GM21367 (cell line): ENCODE measurements at regions not wholly inside any gene's neighbourhood (a gene's known extent, or its start where the extent isn't known, plus 50 kb on each side); places are given as distances from the start of the nearest gene placed in this dataset.

Source experiments
- ATAC-seq: cut with Tn5 transposase; IDR thresholded peaks from one replicate; pipeline ENCODE4 v1.9.1; 2021; ENCODE audit not compliant: unreplicated experiment

DNA sequence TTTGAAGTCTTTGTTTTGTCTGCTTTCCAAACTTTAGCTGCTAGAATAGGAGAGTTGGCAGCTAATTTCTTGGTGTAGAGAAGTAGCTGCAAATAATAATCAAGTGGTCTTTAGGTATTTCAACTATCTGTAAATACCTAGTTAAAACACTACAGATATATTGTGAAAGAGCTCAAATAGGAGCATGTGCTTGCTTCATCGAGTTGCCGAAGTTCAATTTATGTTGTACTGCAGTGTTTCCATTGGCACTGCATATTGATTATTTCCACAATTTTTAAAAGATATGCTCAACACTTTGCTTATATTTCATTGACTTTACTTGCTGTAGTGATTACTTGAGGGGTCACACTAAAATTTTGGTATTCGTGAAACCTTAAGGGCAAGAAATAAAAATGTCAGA lies 131.6 kb upstream of the BMP4 start:
- ATAC-seq: no peak

DNA sequence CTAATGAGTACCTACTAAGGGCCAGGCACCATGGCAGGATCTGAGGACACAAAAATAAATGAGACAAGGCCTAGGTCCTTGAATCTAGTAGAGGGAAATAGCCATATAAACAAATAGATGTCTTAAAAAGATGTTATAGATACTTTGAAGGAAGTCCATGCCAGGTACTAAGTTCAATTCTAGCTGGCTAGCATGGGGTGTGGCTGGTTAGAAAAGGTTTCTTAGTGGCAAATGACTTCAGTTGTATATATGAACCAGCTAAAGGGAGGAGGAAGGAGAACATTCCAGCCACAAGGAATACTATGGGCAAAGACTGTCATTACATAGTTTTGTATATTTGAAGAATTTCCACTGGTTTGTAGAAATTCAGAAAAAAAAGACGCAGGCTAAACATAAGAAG lies 133.6 kb upstream of the BMP4 start:
- ATAC-seq: no peak

DNA sequence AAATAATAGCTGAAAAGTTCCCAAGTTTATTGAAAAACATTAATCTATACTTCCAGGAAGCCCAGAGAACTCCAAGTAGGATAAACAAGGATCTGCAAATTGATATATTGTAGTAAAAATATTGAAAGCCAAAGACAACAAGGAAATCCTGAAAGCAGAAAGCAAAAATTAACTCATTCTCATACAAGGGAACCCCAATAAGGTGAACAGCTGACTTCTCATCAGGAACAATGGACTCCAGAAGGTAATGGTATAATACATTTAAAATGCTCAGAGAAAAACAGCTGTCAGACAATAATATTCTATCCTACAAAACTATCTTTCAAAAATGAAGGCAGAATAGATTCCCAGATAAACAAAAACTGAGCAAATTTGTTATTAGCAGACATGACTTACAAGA lies 138.1 kb upstream of the BMP4 start:
- ATAC-seq: no peak

DNA sequence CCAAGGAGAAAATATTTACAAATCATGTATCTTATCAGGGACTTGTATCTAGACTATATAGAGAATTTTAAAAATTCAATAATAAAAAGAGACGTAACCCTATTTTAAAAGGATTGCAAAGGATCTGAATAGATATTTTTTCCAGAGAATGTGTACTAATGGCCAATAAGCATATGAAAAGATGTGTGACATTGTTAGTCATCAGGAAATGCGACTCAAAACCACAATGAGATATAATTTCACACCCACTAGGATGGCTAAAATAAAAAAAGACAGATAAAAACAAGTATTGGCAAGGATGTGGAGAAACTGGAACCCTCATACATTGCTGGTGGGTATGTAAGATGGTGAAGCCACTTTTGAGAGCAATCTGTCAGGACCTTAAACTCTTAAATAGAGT lies 141.9 kb upstream of the BMP4 start:
- no peak for ATAC-seq

DNA sequence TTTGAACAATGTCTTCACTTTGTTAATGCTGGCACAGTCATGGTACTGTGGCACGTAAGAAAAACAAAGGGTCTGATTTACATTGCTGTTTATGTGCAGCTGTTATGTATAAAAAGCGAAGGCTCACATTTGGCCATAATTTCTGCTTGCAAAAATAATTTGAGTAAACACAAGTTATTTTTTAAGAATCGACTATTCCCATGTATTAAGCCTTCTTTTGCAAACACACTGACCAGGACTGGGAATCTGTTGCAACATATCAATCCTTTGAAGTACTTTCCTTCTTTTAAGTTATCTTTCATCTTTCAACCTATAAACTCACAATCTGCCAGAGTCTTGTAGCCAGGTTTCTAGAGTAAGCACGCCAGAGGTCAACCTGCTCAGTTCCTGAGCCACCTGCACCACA lies 145.4 kb upstream of the BMP4 start:
- no peak for ATAC-seq

DNA sequence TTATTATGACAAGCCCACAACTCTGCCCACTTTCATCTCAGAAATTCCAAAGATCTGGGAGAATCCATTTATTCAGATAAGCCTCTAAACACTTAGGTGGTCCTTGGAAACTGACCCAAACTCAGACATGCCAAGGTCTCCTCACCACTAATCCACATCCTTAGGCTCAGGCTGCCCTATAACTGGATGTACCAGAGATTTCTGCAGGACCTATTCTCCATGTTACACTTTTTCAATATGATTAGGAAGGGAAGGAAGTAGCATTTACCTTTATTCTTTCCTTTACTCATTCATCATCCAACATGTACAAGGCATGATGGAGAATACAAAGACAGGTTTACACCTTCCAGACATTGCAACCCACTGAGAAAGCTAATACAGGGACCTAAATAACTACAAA lies 145.9 kb upstream of the BMP4 start:
- no peak for ATAC-seq

DNA sequence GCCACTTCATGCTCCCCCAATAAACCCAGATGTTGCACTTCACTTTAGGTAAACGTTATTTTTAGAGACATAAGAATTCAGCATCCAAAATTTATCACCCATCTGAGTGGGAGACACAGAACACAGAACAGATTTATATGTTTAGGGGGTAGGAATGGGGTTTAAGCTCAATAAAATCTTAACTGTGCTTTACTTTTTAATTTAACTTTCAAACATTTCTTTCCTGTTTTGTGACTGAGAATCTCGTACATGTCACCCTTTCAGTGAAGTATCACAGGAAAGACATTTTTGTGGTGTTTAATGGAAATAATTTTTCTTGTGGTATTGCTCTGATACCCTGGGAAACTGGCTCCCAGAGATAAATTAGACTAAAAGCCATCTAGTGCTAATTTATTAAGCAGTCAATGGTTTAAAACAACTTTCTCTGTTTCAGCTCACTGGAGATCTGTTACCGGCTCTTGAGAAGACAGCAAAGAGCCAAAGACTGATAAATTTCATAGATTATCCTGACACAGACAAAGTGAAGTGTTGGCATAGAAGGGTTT lies 148.0 kb upstream of the BMP4 start:
- ATAC-seq: no peak

DNA sequence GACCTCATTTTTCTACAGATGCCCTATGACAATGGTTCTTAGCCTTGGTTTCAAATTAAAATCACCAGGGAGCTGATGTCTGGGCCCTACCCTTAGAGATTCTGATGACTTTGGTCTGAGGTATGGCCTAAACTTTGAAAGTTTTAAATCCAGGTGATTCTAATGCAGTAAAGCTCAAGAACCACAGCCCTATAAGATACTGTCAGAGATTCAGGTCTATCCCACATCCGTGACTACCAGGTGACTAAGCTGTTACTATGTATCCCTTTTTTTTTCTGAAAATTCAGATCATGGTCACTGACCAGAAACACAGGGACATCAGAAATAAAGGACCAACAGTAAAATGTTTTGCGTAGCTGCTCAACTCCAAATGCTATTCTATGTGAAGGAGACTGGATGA lies 148.8 kb upstream of the BMP4 start:
- ATAC-seq: no peak

DNA sequence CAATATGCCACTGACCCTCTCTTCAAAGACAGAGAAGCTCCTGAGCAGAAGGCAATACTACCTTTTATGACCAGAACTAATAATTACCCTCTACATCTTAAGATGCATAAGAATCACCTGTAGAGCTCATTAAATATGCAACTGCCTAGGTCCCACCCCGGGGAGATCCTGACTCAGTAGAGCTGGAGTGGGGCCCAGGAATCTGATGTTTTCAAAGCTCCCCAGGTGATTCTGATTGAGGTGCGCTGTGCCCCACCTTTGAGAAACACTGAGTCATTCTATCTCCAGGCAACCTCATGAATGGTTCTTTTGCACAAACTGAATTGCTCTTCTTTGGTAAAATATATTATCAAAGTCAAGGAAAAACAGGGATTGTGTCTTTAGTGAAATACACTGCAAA lies 149.3 kb upstream of the BMP4 start:
- ATAC-seq: no peak

DNA sequence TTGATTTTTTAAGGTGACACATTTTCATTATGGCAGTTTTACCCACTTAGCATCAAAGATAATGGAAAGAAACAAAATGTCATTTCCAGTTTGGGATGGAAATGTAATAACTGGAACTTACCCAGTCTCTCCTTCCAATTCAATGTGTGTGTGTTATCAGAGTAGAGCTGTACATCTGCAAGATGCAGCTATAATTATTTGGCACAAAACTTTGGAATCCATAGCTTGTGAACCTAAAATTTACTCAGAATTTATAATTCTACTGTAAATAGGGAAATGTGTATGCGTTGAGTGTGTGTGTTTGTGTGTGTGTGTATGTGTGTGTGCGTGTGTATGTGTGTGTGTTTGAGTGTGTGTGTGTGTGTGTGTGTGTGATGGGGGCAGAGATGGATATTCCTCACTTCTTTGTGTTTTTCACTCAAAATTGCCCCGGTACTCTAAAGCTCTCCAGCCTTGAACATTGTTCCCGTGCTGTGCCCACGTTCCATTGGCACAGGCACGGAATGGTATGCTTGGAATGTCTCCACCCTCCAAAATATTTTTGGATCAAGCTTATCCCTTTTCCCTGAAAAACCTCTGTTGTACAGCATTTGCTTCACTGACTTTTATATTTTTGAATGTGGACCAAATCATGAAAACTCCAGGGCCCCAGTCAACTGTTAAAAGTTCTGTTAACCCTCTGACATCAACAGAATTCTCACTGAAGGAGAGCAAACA lies 150.2 kb upstream of the BMP4 start:
- no peak for ATAC-seq

DNA sequence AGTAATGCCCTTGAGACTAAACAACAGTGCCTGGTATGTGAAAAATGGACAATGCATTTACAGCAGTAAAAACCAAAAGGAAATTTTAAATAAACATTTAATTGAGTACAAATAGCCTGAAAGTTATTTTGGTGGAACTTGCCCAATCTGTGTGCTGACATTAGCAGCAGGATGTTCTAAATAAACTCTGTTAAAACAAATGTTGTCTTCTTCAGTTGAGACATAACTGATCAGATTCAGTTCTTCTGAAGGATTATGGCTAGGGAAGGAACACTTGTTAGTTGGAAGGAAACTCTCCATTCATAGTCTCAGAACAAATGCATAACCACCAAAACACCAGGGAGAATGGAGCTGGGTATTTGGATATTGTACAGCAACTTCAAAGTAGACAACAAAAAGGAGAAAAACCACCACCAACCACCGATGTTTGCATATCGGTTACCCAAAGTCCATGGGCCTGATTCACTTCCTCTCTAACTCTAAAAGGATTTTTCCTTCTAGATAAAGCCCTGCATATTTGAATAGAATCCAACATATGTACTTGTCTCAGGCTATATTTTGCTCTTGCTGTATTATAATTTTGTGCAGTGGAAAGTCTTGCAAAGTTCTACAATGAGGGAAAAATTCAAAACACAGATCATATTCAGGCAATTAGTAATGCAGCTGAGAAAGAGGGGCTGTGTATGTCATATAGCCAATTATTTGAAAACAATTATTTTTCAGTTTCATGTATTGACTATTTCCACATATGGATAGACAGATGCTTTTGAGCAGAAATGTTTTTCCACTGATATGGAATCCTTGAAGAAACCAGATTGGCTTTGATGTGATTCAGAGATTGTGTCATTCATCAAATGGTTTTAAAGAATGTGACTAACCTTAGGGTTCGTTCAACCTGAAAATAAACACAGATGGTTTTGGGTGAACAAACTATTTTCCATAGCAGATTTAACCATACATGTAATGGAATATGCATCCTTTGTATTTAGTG lies 152.2 kb upstream of the BMP4 start:
- no peak for ATAC-seq

DNA sequence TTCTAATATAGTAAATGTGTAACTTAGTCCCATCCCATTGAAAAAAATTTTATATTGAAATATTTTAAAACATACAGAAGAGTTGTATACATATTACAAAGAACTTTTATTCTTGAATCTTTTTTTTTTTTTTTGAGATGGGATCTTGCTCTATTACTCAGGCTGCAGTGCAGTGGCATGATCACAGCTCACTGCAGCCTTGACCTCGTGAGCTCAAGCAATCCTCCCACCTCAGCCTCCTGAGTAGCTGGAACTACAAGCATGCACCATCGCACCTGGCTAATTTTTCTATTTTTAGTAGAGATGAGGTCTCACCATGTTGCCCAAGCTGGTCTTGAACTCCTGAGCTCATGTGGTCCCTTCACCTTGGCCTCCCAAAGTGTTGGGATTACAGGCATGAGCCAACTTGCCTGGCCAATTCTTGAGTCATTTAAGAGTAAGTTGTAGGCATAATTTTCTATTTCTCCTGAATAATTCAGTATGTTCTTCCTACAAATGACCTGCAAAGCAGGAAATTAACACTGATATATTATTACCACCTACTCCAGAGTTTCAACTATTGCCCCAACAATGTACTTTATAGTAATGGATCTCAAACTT lies 153.0 kb upstream of the BMP4 start:
- no peak for ATAC-seq

DNA sequence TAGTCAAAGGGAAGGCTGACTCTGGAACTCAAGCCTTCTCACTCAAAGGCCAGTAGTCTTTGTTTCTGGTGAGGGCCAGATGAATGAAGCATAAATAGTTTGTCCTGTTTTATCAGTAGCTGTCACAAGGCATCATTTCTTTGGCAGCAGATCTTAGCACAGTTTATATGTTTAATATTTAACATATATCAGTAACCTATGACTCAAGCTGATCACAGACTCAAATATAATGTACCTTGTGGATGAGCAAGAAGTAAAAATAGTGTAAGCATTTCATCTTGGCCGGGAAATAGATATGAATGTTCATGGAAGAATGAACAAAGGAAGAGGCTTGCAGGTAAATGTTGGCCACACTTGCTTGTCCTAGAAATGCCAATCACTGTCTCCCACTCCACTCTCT lies 158.3 kb upstream of the BMP4 start:
- no peak for ATAC-seq

DNA sequence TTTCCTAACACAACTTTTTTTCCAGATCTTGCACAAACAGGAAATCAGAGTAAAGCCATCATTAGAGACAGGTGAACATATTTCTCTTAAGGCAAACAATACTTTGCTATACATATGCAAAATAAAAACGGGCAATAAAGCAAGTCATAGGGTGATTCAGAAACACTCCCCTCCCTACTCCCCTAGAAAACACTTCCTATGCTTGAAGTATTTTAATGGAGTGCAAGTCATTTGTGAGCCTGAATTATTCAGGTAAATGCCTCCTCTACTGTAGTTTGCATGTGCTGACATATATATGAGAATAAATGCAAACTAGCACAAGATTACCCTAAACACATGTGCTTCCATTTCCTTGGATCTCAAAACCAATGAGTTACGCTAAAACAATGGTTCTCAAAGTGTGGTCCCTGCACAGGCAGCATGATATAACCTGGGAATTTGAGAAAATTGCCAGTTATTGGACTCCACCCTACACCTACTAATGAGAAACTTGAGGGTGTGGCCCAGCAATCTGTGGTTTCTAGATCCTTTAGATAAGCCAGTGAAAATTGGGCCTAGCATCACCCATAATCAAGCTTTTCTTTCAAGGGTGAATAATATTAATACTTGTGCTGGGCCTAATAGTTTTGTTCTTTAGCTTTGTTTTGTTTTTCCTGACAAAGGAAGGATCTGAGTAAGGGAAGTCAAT lies 159.7 kb upstream of the BMP4 start:
- ATAC-seq: no peak

DNA sequence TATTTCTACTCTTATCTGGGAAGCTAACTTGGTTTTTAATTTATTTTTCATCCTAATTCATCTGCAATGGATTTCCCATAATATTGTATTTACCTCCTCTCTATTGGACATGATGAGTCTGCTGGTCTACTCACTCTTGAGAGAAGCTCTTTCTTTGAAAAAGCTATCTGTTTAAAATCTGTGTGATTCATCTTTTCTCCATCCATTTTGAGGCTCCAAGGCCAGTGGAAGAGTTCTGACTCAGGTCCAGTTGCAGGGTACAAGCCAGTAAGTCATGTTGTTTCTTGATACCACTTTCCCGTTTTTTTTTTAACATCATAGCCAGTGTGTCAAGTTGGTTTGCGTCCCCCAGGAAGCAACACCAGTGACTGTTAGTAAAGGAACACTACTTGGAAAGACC lies 160.3 kb upstream of the BMP4 start:
- no peak for ATAC-seq

DNA sequence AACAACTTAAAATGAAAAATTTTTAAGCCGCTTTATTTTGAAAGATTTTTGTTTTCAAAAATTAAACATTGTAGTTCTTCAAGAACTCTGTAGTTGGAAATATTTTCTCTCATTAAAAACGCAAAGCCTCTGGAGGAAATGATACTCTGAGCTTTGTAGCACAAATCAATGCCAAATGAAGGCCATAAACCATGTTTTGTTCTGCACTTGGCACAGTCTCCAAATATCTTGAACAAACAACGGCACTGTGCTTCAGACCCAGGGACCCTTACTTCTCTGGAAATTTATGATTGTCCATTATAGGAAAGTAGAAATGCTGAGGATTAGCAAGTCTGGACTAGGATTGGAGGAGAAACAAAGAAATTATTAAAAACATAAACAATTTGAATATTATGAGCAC lies 160.8 kb upstream of the BMP4 start:
- no peak for ATAC-seq

DNA sequence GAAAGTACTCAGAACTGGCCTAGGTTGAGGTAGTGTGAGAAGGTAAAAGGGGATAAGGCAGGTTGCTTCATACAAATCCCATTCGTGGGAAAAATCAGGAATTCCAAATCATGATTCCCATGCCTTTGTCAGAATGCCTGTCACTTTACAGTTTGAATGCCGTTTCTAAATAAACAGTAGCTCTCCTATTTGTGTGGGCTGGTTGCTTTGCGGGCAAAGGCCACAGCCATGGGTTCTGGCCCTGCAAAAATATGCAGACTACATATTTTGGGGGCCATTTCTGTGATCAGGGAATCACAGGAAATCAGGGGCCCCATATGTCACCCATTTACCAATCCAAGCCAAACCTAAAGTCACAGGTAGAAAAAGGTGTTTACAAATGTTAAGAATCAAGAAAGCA lies 161.3 kb upstream of the BMP4 start:
- ATAC-seq: no peak

DNA sequence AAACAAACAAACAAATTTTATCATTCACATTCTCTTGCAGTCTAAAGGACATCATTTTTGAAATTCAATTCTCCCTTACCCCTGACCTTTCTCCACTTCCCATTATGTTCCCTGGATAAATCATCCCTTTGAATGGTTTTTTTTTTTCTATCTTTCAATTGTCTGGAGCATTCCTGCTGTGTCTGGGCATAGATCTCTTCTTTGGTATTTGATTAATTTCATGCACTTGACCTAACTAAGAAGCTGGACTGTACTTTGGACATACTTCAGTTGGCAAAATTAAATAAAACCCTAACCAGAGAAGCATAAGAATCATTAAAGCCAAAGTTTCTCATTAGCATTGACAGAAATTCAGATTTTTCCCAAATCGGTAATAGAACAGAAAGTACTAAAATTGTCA lies 163.6 kb upstream of the BMP4 start:
- ATAC-seq: no peak

DNA sequence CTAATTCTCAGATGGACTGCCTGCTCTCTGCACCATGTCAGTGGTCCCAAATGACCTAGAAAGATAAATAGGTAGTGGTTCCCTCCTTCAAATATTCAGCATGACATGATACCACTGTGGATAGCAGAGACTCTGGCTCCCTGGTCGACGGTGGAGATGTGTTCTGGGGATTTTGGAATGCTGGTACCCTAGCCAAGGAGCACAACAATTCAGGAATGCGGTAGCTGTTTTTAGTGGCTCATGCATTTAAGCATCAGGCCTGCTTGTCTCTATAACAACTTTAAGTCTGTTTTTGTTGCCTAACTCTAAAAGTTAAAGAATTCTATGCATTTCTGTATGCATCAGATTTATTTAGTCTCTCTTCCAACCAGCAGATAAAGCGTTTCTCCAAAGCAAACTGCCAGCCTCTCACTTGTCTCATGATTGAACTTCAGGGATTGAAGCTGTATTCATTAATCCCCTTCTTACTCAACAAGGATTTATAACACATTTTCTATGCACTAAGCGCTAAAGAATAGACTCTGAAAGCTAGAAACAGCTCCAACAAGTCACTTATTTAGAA lies 164.9 kb upstream of the BMP4 start:
- no peak for ATAC-seq

DNA sequence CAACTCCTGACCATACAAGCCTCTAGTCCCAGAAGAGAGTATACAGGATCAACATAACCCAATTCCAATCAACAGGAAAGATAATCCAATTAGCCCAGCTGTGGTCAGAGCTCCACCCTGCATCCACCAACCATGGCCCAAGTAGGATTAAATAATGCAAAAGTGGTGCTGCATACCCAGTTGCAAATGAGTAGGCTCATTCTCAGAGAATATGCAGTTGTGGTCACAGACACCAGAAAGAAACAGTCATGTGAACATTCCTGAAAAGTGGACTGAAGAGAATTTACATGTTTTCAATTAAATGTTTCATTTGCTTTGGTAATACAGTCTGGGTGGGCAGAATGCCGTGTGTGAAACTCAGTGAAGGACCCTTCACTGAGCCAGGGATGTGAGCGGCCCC lies 167.2 kb upstream of the BMP4 start:
- ATAC-seq: no peak

DNA sequence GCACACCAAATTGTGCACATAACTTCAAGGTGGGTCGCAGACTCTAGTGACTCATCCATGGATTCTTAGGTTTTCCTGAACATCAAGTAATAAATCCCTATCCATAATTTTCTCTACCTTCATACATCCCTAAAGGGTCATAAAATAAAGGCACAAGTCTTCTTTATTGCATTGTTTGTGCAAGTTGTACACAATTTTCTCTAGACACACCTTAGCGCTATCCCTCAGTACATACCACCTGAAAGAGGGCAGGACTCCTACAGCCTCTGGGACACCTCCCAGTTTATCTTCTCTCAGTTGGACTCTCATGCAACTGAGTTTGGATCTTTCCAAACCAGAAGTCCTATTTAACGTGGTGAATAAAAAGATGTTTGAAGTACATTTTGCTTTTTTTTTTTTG lies 168.5 kb upstream of the BMP4 start:
- no peak for ATAC-seq
